HG03457 (cell line): ENCODE measurements at regions not wholly inside any gene's neighbourhood (a gene's known extent, or its start where the extent isn't known, plus 50 kb on each side); places are given as distances from the start of the nearest gene placed in this dataset.

Experiments used
- ATAC-seq: cut with Tn5 transposase; IDR thresholded peaks from one replicate; pipeline ENCODE4 v1.9.1; 2021; ENCODE audit warnings: moderate number of reproducible peaks; ENCODE audit not compliant: unreplicated experiment

DNA sequence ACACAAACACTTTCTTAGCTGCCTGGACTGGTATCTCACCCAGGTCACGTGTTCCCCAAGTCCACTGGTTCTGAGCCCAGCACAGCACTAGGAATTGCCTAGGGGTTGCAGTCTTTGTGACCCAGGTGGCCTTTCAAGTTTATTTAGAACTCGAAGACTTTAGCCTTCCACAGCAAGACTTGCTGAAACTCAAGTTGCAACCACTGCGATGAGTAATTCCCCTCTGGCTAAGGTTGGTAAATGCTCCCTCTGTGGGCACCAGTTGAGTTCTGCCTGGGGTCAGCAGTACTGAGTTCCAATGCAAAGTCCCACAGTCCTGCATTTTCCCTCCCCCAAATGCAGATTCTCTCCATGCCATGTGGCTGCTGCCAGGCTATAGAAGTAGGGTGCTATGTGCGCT lies 77.6 kb upstream of the MOCS1 start:
- no peak for ATAC-seq

DNA sequence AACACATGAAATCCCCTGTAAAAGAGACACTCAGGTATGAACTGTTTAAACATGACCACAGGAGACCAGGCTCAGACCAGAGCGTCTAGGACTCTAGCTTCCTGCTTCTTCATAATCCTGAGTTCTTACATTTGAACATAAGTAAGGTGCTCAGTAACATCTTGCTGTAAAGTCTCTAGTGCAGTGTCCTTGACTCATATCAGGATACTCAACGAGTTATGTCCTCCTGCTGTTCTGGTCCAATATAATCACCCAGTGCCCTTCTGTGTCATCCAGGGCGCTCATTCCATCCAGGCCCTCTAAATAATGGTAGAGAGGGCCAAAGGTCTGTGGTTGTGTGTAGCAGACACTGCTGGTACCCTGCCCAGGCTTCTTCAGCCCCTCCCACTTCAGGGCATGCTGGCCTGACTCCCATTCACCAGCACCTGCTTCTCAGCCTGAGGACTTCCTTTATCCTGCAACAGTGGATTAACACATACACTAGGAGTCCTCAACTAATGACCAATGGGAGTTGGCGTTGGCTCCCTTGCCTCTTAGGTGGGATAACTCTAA lies 66.8 kb upstream of the MOCS1 start:
- ATAC-seq = no peak

GRCh38 chr6:39999006-39999867 lies 65.0 kb upstream of the MOCS1 start:
- no peak for ATAC-seq

GRCh38 chr6:39998126-39998525 lies 63.9 kb upstream of the MOCS1 start:
- ATAC-seq = no peak

- ATAC-seq = no peak
Measured at GRCh38 chr6:39997101-39997635, 62.9 kb upstream of the MOCS1 start.

GRCh38 chr6:39995633-39996032 lies 61.4 kb upstream of the MOCS1 start:
- no peak for ATAC-seq

GRCh38 chr6:39992861-39993622 lies 58.8 kb upstream of the MOCS1 start:
- ATAC-seq = no peak
